ENCODE measurements at regions not wholly inside any gene's neighbourhood (a gene's known extent, or its start where the extent isn't known, plus 50 kb on each side); places are given as distances from the start of the nearest gene placed in this dataset.
A peak's percentile ranks its signal among the peaks of the same experiment; 100 is the strongest.

DNA sequence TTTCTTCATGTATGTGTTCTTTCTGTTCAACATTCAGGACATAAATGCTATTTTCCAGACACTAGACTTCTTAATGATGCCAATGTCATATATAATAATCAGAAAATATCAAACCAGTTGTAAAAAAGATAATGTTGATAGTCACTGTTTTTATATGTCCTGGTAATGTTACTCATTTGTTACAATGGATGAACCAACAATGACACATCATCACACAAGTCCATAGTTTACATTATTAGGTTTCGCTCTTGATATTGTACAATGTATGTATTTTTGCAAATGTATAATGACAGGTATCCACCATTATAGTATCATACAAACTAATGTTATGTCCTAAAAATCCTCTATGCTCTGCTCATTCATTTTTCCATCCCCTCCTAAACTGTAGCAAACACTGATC lies 243.8 kb upstream of the CDIN1 start:
- ATAC-seq, result no peak
- H3K27ac ChIP-seq, result no peak overlapping the region
- WGBS, 2 donors (ENCODE audit: low coverage in 1 of 2), result 93 to 100% methylated on average over 1 of the region's 1 CpG

DNA sequence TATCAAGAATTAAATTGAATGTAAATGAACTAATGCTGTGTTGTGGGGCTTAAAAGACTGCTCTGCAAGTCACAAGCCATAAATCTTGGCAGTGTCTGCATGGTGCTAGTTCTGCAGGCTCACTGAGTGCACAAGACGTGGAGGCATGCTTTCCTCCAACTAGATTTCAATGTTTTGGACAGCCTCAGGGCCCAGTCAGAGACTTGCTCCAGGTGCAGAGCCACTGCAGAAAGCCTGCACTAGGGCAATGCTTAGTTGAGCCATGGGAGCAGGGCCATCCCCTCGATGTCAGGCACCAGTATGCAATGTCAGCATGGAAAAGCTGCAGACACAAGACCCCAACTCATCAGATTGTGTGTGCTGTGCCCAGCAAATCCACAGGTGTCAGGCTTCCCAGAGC lies 234.5 kb upstream of the CDIN1 start:
- Histone ChIP-seq H3K27me3 (no peaks in the 10 kb centered on the region), H3K9me3 (no peaks in the 10 kb centered on the region), H3K36me3 (no peaks in the 10 kb centered on the region), H3K4me1 (no peaks in the 10 kb centered on the region), H3K27ac (no peak overlapping the region), H3K4me3 (no peak overlapping the region)
- no peak for TF ChIP-seq CTCF (IDR thresholded peaks at IDR 0.05)
- TF ChIP-seq POLR2A (IDR thresholded peaks at IDR 0.05), result no peak
- TF ChIP-seq POLR2AphosphoS5 (IDR thresholded peaks at IDR 0.05), result no peak
- ATAC-seq, result no peak
- WGBS, 2 donors (ENCODE audit: low coverage in 1 of 2), result 67 to 75% methylated on average over 1 of the region's 2 CpGs

More for the DNA sequence above, 243.8 kb upstream of the CDIN1 start:
- Histone ChIP-seq H3K9me3 (no peaks in the 10 kb centered on the region), H3K4me1 (no peaks in the 10 kb centered on the region), H3K36me3 (no peaks in the 10 kb centered on the region), H3K4me3 (no peak overlapping the region), H3K27me3 (no peaks in the 10 kb centered on the region)
- no peak for TF ChIP-seq CTCF (IDR thresholded peaks at IDR 0.05)
- TF ChIP-seq POLR2AphosphoS5 (IDR thresholded peaks at IDR 0.05), result no peak
- no peak for TF ChIP-seq EP300 (IDR thresholded peaks at IDR 0.05)
- no peak for TF ChIP-seq POLR2A (IDR thresholded peaks at IDR 0.05)

DNA sequence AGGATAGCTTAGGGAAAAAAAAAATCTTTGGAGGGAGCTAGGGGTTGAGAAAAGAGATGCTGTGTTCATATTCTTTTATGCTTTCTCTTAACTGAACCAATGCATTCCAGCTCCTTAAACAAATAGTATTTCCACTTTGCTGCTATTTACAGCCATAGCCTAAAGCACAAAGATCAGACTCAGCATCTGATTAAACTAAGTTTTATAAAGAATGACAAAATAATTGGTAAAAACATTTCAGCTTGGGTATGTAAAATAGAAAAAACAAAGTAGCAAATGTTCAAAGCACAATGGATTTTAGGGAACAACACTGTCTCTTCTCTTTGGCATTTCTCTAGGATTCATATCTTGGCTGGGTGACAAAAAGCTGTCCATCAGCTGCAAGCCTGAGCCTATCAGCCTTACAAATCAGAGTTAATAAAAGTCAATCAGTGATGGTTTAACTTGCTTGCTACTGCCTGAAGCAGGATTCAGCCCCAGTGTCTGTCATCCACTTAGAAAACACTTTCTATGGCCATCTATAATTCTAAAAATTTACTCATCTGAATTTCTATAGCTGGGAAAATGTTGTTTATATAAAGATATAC lies 232.1 kb upstream of the CDIN1 start:
- Histone ChIP-seq H3K27ac (no peak overlapping the region), H3K27me3 (no peaks in the 10 kb centered on the region), H3K36me3 (no peaks in the 10 kb centered on the region), H3K4me3 (no peak overlapping the region), H3K9me3 (no peaks in the 10 kb centered on the region), H3K4me1 (no peaks in the 10 kb centered on the region)
- ATAC-seq, result no peak
- TF ChIP-seq POLR2A (IDR thresholded peaks at IDR 0.05) (no peak), POLR2AphosphoS5 (IDR thresholded peaks at IDR 0.05) (no peak), CTCF (IDR thresholded peaks at IDR 0.05) (no peak), EP300 (IDR thresholded peaks at IDR 0.05) (no peak)

DNA sequence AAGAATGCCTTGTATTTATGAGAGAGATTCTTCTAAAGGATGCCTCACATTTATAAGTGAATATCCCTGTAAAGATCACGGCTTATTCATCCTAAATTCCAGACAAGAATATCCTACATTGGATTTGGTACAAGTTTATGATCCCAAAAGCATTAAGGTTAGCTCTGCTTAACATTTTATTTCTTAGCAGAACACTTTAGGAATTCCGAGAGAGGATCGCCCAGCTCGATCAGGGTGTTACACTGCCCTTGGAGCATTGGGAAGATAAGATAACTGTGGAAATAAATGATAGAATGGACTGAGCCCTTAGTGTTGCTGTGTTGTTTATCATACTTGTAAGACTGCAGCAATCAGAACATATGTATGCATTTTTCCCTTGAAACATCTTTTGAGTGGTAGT lies 223.0 kb upstream of the CDIN1 start:
- no peak for TF ChIP-seq POLR2A (IDR thresholded peaks at IDR 0.05)
- TF ChIP-seq EP300 (IDR thresholded peaks at IDR 0.05), result no peak
- TF ChIP-seq POLR2AphosphoS5 (IDR thresholded peaks at IDR 0.05), result no peak
- TF ChIP-seq CTCF (IDR thresholded peaks at IDR 0.05), result no peak
- 25 to 29% methylated on average over 4 of the region's 4 CpGs for WGBS, 2 donors (ENCODE audit: low coverage in 1 of 2)
- H3K27me3 ChIP-seq, result no peaks in the 10 kb centered on the region
- H3K4me1 ChIP-seq, result peaks cover 0 to 25% (median 8%) of the 10 kb centered on the region in 3 donors
- no peaks in the 10 kb centered on the region for H3K36me3 ChIP-seq
- no peak for ATAC-seq
- H3K9me3 ChIP-seq, result no peaks in the 10 kb centered on the region
- H3K4me3 ChIP-seq, result no peak overlapping the region
- H3K27ac ChIP-seq, result peak overlapping the region; percentile 39 to 67 (median 56)

DNA sequence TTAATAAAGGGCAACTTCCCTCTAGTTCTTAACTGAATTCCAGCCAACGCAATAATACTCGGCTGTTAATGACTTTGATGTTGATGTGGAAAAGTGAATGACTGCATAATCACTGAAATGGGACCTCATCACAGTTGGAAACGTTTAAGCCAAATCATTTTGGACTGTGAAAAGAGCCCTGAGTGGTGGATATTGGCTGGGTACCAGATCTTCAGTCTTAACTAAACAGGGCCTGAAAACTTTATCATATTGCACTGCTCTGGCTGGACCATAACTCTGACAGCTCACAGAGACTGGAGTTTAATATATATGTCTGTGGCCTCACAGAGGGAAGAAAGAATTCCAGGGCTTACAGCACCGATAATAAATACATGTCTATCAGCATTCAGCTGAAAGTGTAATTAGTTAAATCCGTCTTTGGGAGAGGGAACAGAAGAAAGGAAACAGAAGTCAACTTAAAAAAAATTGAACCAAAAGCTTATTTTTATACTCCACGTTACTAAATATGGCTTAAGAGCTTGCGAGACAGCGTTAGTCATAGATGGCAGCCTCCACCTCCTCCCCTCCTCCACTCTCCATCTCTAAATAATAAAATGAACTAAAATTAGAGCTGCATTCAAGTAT lies 222.3 kb upstream of the CDIN1 start:
- Histone ChIP-seq H3K4me1 (peaks cover 0 to 25% (median 8%) of the 10 kb centered on the region in 3 donors), H3K4me3 (no peak overlapping the region), H3K9me3 (no peaks in the 10 kb centered on the region), H3K27ac (peak overlapping the region; percentile 39 to 67 (median 56)), H3K27me3 (no peaks in the 10 kb centered on the region), H3K36me3 (no peaks in the 10 kb centered on the region)
- 2 to 4% methylated on average over 8 of the region's 8 CpGs for WGBS, 2 donors (ENCODE audit: low coverage in 1 of 2)
- ATAC-seq, result peak; percentile 70
- no peak for TF ChIP-seq POLR2A (IDR thresholded peaks at IDR 0.05)
- TF ChIP-seq CTCF (IDR thresholded peaks at IDR 0.05), result no peak
- no peak for TF ChIP-seq EP300 (IDR thresholded peaks at IDR 0.05)
- no peak for TF ChIP-seq POLR2AphosphoS5 (IDR thresholded peaks at IDR 0.05)

Data from gastroesophageal sphincter (tissue), 4 donors.